GM10266 (cell line): ENCODE measurements at regions not wholly inside any gene's neighbourhood (a gene's known extent, or its start where the extent isn't known, plus 50 kb on each side); places are given as distances from the start of the nearest gene placed in this dataset.

Experiments used
- DNase-seq: peaks from one replicate; pipeline ENCODE4 v3.0.0; 2012; ENCODE audit errors: extremely low spot score
- CTCF ChIP-seq: IDR thresholded peaks from 2 replicates; pipeline ENCODE4 v1.5.1; 2012; ENCODE audit warnings: mild to moderate bottlenecking, low read depth; ENCODE audit not compliant: control insufficient read depth, insufficient read depth; ENCODE audit errors: missing control alignments

GRCh38 chr1:229041946-229042345 is 229.0 kb upstream of the RAB4A start:
- TF ChIP-seq CTCF = no peak

GRCh38 chr1:229042482-229042881 is 228.4 kb upstream of the RAB4A start:
- DNase-seq = no peak
- no peak for TF ChIP-seq CTCF

More at GRCh38 chr1:229041946-229042345, 229.0 kb upstream of the RAB4A start:
- DNase-seq = no peak

- DNase-seq = no peak
- TF ChIP-seq CTCF = no peak
Observed at GRCh38 chr1:229043115-229043514, 227.8 kb upstream of the RAB4A start.

GRCh38 chr1:229046251-229046853 is 224.6 kb upstream of the RAB4A start:
- DNase-seq = no peak
- no peak for TF ChIP-seq CTCF

- no peak for DNase-seq
- TF ChIP-seq CTCF = no peak
Observed at GRCh38 chr1:229047161-229047839, 223.6 kb upstream of the RAB4A start.

- no peak for TF ChIP-seq CTCF
- DNase-seq = no peak
Observed at GRCh38 chr1:229047840-229048620, 222.9 kb upstream of the RAB4A start.

GRCh38 chr1:229048896-229049295 is 222.0 kb upstream of the RAB4A start:
- no peak for DNase-seq
- no peak for TF ChIP-seq CTCF
